Stomach (tissue), 8 donors: ENCODE measurements at regions not wholly inside any gene's neighbourhood (a gene's known extent, or its start where the extent isn't known, plus 50 kb on each side); places are given as distances from the start of the nearest gene placed in this dataset.

Experiments
- DNase-seq, 2 donors: peaks; one replicate each; pipeline versions ENCODE4 v3.0.0 to v3.0.0-alpha.2; 2013 to 2019
- H3K27ac ChIP-seq, 5 donors: fragments of 200-600 bp in 4 of 5; sonication (generic) in 4 of 5; one replicate each; pipeline ENCODE4 v1.5.1; 2013 to 2019; ENCODE audit warnings: mild to moderate bottlenecking in 1 of 5, moderate library complexity in 1 of 5
- H3K27me3 ChIP-seq, 3 donors: fragments of 200-600 bp; sonication (generic); one replicate each; pipeline ENCODE4 v1.5.1; 2017 to 2019; ENCODE audit warnings: mixed run types in 1 of 3
- H3K36me3 ChIP-seq, 4 donors: fragments of 200-600 bp; sonication (generic); 1 replicate in 3 of 4; 2 replicates in 1 of 4; pipeline ENCODE4 v1.5.1; 2016 to 2019
- H3K4me1 ChIP-seq, 4 donors: fragments of 200-600 bp; sonication (generic); one replicate each; pipeline ENCODE4 v1.5.1; 2016 to 2019
- H3K4me3 ChIP-seq, 4 donors: fragments of 200-600 bp; sonication (generic) in 3 of 4; one replicate each; pipeline ENCODE4 v1.5.1; 2016 to 2019; ENCODE audit warnings: mild to moderate bottlenecking in 1 of 4
- H3K9me3 ChIP-seq, 4 donors: fragments of 200-600 bp; sonication (generic); one replicate each; pipeline ENCODE4 v1.5.1; 2016 to 2019
- EP300 ChIP-seq: sonication (generic); formaldehyde crosslinking; IDR thresholded peaks from one replicate; pipeline ENCODE4 v1.6.1; 2017; ENCODE audit warnings: antibody characterized with exemption
- POLR2A ChIP-seq, 4 donors: fragments of 450-650 bp; IDR thresholded peaks; one replicate each; pipeline ENCODE4 v1.6.1; 2016; ENCODE audit warnings: antibody characterized with exemption in 4 of 4, control low read depth in 2 of 4, mild to moderate bottlenecking in 1 of 4, moderate library complexity in 1 of 4
- POLR2AphosphoS5 ChIP-seq, 3 donors: sonication (generic); formaldehyde crosslinking; IDR thresholded peaks; one replicate each; pipeline ENCODE4 v1.6.1; 2016; ENCODE audit warnings: antibody characterized with exemption in 3 of 3
- WGBS, 5 donors: extraction: QIAGEN DNeasy Blood & Tissue Kit in 3 of 5; methylation state at CpG; one replicate each; pipeline versions ENCODE4 v1.1.5 to v1.1.7; 2013 to 2018; 5-methylcytosine and 5-hydroxymethylcytosine counted together
- intact Hi-C: fragments of 100-400 bp; cut with DNase I; formaldehyde crosslinking; loops from one replicate; pipeline ENCODE4 v1.15.1; 2023; ENCODE audit warnings: low total_unique reads
- TF ChIP-seq, protein P1 (sequence below), 7 experiments: fragments of 450-650 bp in 4 of 7; fragments of 200-600 bp in 3 of 7; sonication (generic) in 3 of 7; IDR thresholded peaks; one replicate each; pipeline ENCODE4 v1.5.1; 2016 to 2019; ENCODE audit warnings: antibody characterized with exemption in 7 of 7, control low read depth in 2 of 7, mild to moderate bottlenecking in 1 of 7
- donor health status: healthy with polysubstance abuse.
- donor health status: Bipolar disorder and iron deficiency.
- donor health status: healthy.

DNA sequence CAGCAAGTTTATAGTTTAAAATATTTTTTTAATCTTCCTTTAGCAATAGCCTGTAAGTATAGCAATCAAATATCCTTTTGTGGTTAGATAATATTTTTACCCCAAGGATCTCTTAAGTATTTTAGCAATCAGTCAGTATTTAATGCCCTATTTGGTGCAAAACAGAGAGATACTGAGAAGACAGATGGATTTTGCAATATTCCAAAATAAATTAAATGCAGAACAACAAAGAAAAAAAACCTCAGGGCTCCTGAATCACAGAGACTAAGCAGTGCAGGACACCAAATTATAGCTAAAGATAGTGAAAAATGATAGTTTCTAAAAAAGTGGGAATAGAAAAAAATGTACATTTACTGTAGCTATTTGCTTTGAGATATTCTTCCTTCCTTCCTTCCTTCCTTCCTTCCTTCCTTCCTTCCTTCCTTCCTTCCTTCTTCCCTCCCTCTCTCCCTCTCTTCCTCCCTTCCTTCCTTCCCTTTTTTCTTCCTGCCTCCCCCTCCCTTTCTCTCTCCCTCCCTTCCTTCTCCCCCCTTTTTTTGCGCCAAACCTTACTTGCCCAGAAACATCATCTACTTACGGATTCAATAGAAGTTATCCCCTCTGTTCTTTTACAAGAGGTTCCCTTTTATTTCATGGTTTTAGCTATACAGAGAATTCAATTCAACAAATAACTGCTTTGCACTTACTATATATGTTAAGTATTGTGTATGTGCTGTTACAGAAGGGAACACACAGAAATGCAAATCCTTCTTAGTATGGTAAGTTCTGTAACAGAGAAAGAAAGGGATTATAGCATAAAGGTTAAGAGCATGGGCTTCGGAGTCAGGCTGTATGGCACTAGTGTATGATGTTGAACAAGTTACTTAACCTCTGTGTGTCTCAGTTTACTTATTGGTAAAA, 219.0 kb downstream of the CPE start:
- Histone ChIP-seq H3K9me3 (no peaks in the 10 kb centered on the region), H3K27me3 (no peaks in the 10 kb centered on the region), H3K4me1 (no peaks in the 10 kb centered on the region), H3K4me3 (no peak overlapping the region), H3K36me3 (no peaks in the 10 kb centered on the region), H3K27ac (no peak overlapping the region)
- 85 to 96% (median 93%) methylated on average over 3 of the region's 3 CpGs for whole genome bisulfite sequencing, 5 donors
- intact Hi-C loops = no loop called here
- no peak for DNase-seq
- TF ChIP-seq, protein P1, sequence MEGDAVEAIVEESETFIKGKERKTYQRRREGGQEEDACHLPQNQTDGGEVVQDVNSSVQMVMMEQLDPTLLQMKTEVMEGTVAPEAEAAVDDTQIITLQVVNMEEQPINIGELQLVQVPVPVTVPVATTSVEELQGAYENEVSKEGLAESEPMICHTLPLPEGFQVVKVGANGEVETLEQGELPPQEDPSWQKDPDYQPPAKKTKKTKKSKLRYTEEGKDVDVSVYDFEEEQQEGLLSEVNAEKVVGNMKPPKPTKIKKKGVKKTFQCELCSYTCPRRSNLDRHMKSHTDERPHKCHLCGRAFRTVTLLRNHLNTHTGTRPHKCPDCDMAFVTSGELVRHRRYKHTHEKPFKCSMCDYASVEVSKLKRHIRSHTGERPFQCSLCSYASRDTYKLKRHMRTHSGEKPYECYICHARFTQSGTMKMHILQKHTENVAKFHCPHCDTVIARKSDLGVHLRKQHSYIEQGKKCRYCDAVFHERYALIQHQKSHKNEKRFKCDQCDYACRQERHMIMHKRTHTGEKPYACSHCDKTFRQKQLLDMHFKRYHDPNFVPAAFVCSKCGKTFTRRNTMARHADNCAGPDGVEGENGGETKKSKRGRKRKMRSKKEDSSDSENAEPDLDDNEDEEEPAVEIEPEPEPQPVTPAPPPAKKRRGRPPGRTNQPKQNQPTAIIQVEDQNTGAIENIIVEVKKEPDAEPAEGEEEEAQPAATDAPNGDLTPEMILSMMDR (IDR thresholded peaks at IDR 0.05) = no peak
- TF ChIP-seq EP300 (no peak), POLR2AphosphoS5 (IDR thresholded peaks at IDR 0.05) (no peak)

DNA sequence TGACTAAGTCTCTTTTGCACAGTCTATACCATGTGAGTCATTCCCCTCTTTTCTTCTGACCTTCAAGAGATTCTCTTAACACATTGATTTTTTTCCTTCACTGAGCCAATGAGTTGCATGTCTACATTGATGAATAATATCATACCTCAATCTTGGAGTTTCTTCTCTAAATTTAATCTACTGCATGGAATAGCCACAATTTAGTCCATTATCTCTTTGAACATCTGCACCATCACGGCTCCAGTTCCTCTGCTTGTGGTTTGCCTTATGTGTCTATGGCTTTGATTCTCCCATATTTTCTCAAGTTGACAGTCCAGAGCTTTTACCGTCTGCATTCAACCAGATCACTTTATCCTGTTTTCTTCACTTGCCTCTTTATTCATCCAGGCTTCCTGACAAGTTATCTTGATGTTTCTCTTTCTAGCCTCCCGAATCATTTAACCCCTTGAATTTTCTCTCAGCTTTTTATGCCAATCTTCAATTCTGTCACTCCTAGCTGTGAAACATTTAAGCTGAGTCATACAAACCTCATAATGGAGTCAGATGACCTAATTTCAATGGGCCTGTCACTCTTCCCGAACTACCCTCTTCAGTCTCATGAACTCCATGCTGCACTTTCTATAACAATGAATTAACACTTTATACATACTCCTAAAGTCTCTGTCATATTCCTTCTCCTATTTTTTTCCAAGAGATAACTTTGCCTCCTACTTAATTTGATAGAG, 222.3 kb downstream of the CPE start:
- H3K4me3 ChIP-seq = no peak overlapping the region
- 52 to 77% (median 71%) methylated on average over 4 of the region's 4 CpGs for WGBS, 5 donors
- intact Hi-C loops = no loop called here
- no peak for DNase-seq
- no peaks in the 10 kb centered on the region for H3K27me3 ChIP-seq
- no peaks in the 10 kb centered on the region for H3K9me3 ChIP-seq
- no peak overlapping the region for H3K27ac ChIP-seq
- no peaks in the 10 kb centered on the region for H3K36me3 ChIP-seq
- no peaks in the 10 kb centered on the region for H3K4me1 ChIP-seq
- TF ChIP-seq POLR2AphosphoS5 (IDR thresholded peaks at IDR 0.05) (no peak), POLR2A (IDR thresholded peaks at IDR 0.05) (no peak), EP300 (no peak)
- TF ChIP-seq, protein P1 (IDR thresholded peaks at IDR 0.05) = no peak

DNA sequence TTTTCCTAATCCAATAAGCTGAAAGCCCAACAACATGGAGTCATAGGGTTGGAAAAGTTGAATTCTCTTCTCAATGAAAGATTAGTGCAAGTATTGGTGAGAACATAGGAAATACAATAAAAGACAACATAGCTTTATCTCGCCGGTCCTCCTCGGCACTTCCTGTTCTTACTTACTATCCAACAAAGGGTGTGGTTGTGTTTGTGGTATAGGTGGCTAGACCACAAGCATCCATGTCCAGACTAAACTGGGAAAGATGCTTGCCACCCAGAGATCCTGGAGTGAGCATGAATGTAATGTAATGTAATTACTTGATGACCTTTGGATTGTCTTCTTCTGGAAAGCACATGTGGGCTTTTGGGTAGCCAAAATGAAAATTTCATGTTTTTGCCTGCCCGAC, 223.8 kb downstream of the CPE start:
- Histone ChIP-seq H3K27me3 (no peaks in the 10 kb centered on the region), H3K36me3 (no peaks in the 10 kb centered on the region), H3K9me3 (no peaks in the 10 kb centered on the region), H3K4me1 (no peaks in the 10 kb centered on the region), H3K27ac (no peak overlapping the region), H3K4me3 (no peak overlapping the region)
- no peak for DNase-seq
- TF ChIP-seq POLR2A (IDR thresholded peaks at IDR 0.05) = no peak
- no peak for TF ChIP-seq EP300
- TF ChIP-seq POLR2AphosphoS5 (IDR thresholded peaks at IDR 0.05) = no peak
- TF ChIP-seq, protein P1 (IDR thresholded peaks at IDR 0.05) = no peak
- intact Hi-C loops = no loop called here
- WGBS, 5 donors = 73 to 88% (median 75%) methylated on average over 4 of the region's 4 CpGs

DNA sequence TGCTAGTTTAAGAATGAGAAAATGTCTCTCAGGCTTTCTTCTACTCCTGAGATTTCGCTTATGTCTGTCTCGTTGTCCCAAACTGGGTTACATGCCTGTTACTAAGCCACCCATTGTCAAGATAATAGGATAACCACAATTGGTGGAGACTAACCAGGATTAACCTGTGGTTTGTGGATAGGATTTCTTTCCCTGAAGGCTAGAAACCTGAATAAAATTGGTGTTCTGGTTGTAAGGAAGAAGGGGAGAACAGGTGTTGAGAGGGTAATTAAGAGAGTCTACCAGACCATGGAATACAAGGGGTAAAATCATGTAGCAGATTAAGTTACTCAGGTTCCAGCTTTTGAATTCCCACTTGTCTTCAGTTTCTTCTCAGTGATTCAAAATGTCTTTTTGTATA, 225.4 kb downstream of the CPE start:
- H3K27me3 ChIP-seq = no peaks in the 10 kb centered on the region
- H3K9me3 ChIP-seq = no peaks in the 10 kb centered on the region
- H3K27ac ChIP-seq = no peak overlapping the region
- H3K4me3 ChIP-seq = no peak overlapping the region
- 67 to 89% (median 77%) methylated on average over 2 of the region's 2 CpGs for WGBS, 5 donors
- no peaks in the 10 kb centered on the region for H3K4me1 ChIP-seq
- H3K36me3 ChIP-seq = no peaks in the 10 kb centered on the region
- intact Hi-C loops = no loop called here
- DNase-seq = no peak
- TF ChIP-seq EP300 = no peak
- TF ChIP-seq, protein P1 (IDR thresholded peaks at IDR 0.05) = no peak
- TF ChIP-seq POLR2A (IDR thresholded peaks at IDR 0.05) = no peak
- TF ChIP-seq POLR2AphosphoS5 (IDR thresholded peaks at IDR 0.05) = no peak
